ENCODE measurements at regions not wholly inside any gene's neighbourhood (a gene's known extent, or its start where the extent isn't known, plus 50 kb on each side); places are given as distances from the start of the nearest gene placed in this dataset.

DNA sequence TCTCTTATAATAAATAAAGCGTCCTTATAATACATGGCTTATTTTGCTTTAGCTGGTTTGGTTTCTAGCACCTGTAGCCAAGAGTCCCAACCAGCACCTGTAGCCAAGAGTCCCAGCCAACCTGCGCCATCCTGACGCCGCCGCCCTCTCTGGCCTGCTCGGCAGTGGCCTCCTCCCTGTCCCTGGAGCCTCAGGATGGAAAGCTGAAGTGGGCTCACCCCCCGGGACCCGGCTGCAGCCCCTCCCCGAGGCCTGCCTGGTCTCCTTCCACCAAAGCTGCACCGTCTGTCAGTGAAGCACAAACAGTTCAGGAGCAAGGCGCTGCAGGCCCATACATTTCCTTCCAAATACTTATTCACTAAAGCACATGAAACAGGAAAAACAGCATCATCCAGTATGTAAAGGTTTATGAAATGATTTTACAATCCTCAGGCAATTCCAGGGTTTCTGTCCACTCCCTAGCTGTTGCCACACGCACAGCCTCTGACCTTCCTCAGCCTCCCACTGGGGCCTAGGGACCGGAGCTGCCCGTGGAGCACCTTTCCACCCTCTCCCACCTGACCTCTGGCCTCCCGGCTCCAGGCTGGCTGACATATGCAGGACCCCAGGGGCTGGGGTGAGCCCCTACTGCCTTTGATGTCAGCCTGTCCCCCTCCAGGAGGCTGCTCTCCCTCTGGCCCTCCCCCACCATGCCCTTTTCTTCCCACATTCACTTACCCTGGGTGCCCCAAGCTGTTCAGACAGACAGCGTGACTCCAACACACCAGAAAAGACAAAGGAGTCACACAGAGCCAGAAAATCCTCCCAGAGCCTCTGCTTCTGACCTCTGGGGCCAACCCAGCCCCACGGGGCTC lies 149.6 kb upstream of the PPP2R2D start:
- Mint-ChIP-seq H3K4me1 (ENCODE audit: low read depth) (no peaks in the 10 kb centered on the region), H3K4me3 (no peak overlapping the region), H3K9me3 (no peaks in the 10 kb centered on the region), H3K27me3 (ENCODE audit: low read depth) (peaks cover 9% of the 10 kb centered on the region), H3K36me3 (ENCODE audit: insufficient read depth) (no peaks in the 10 kb centered on the region)
- DNase-seq = no peak
- no peak for ATAC-seq

DNA sequence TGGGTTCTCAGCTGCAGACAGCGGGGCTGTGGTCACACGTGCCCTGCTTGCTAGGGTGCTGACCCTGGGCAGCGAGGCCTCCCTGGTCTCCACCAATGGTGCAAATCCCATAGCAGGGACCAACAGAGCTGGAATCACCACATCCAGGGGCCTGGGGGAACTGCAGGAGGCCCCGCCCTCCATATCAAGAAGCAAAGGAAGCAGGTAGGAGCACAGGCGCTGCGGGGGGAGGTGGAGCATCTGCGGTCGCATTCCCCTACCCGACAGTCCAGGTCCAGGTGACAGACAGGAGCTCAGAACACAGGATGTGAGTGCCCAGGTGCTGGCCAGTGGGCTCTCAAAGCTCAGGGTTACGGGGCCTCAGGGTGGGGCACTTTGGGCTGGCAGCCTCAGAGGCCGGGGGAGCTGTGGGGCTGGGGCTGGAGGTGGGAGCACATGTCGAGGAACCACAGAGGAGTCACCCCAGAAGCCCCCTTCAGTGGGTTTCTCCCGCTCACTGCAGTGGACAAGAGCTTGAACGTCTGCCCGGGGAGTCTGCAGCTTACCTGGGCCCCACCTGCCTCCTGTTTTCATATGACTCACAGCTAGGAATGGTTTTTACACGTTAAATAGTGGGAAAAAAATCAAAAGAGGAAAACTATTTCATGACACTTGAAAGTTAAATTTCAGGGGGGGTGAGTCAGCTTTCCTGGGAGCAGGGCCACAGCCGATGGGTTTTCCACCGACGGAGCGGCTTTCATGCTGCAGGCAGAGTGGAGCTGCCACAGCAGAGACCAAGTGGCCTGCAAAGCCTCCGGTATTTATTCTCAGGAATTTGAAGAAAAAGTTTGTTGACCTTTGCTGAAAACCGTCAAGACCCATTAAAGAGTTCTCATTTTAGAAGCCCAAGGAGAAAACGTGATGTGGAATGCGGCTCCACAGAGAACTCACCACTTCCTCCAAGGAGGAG lies 148.7 kb upstream of the PPP2R2D start:
- Mint-ChIP-seq H3K4me3 (no peak overlapping the region), H3K9me3 (no peaks in the 10 kb centered on the region), H3K36me3 (ENCODE audit: insufficient read depth) (no peaks in the 10 kb centered on the region), H3K27me3 (ENCODE audit: low read depth) (peaks cover 9% of the 10 kb centered on the region), H3K4me1 (ENCODE audit: low read depth) (no peaks in the 10 kb centered on the region)
- DNase-seq (no peak), ATAC-seq (no peak)

DNA sequence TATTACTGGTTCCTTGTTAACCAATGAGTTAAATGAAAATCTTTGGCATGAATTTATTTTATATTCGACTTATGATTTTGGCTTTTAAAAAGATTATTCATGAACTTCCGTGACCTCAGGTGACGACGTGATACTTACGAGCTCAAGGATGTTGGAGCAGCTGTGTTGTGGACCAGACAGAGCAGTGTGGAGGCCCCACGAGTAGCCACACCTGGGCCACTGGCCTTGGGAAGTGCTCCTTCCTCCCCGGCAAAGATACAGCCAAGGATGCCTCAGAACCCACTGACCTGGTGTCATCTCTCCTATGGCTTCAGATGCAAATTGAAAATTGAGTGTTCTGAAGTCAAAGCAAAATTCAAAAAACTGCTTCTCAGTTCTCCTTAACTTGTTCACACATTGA lies 147.5 kb upstream of the PPP2R2D start:
- no peak for ATAC-seq
- no peak for DNase-seq
- Mint-ChIP-seq H3K9me3 (no peaks in the 10 kb centered on the region), H3K4me3 (no peak overlapping the region), H3K36me3 (ENCODE audit: insufficient read depth) (no peaks in the 10 kb centered on the region), H3K27me3 (ENCODE audit: low read depth) (peaks cover 9% of the 10 kb centered on the region), H3K4me1 (ENCODE audit: low read depth) (no peaks in the 10 kb centered on the region)

DNA sequence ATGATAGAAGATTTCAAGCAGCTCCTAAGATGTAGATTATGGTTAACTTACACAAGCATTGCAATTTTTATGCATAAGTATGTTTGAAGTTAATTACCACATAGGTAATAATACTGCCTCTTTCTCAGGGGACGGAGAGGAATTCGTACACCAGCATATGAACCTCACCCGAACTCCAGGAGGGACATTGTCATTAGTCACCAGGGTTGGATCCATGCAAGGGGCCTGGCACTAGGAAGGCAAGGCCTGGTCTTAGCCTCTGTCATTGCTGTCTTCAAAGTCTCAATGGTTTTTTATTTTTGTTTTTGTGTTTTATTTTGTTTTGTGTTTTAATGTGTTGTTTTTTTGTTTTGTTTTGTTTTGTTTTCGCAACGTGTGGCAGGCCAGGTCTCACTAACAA lies 145.6 kb upstream of the PPP2R2D start:
- ATAC-seq = no peak
- no peak overlapping the region for H3K4me3 Mint-ChIP-seq

DNA sequence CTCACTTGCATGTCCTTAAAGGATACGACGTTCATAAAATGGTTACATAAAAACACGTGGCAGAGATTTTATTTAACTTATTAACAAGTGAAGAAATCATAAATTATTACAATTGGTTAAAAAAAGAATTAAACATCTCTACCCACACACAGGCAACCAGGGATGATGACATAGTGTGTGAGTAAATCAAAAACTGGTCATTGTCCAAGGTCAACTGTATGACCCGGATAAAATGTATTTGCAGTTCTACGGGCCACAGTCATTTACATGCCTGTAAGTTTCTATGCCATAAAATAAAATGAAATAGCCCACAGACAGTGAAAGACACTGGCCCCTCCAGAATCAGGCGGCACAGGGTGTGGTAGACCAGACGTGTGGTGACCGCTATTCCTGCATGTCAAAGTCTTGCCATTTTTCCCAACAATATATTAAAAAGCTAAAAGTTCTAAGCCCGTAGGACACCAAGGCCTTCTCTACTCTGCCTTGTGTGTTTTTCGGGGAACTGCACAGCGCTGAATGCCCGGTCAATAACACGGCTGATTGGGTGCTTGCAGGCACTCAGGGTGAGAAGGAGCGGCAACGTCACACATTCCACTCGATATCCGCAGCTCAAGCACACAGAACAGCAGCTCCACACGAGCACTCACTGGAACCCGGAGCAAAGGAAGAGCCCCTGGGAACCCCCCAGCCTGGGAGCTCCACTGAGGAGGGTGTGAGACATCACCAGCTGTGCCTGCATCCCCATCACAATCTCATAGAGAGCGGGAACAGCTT lies 143.3 kb upstream of the PPP2R2D start:
- peaks cover 4% of the 10 kb centered on the region for H3K27me3 Mint-ChIP-seq (ENCODE audit: low read depth)
- H3K36me3 Mint-ChIP-seq (ENCODE audit: insufficient read depth) = no peaks in the 10 kb centered on the region
- DNase-seq = no peak
- no peaks in the 10 kb centered on the region for H3K9me3 Mint-ChIP-seq
- H3K4me3 Mint-ChIP-seq = no peak overlapping the region
- H3K4me1 Mint-ChIP-seq (ENCODE audit: low read depth) = no peaks in the 10 kb centered on the region
- ATAC-seq = no peak

More for the DNA sequence above, 145.6 kb upstream of the PPP2R2D start:
- DNase-seq = no peak
- Mint-ChIP-seq H3K36me3 (ENCODE audit: insufficient read depth) (no peaks in the 10 kb centered on the region), H3K9me3 (no peaks in the 10 kb centered on the region), H3K27me3 (ENCODE audit: low read depth) (peaks cover 2% of the 10 kb centered on the region), H3K4me1 (ENCODE audit: low read depth) (no peaks in the 10 kb centered on the region)

DNA sequence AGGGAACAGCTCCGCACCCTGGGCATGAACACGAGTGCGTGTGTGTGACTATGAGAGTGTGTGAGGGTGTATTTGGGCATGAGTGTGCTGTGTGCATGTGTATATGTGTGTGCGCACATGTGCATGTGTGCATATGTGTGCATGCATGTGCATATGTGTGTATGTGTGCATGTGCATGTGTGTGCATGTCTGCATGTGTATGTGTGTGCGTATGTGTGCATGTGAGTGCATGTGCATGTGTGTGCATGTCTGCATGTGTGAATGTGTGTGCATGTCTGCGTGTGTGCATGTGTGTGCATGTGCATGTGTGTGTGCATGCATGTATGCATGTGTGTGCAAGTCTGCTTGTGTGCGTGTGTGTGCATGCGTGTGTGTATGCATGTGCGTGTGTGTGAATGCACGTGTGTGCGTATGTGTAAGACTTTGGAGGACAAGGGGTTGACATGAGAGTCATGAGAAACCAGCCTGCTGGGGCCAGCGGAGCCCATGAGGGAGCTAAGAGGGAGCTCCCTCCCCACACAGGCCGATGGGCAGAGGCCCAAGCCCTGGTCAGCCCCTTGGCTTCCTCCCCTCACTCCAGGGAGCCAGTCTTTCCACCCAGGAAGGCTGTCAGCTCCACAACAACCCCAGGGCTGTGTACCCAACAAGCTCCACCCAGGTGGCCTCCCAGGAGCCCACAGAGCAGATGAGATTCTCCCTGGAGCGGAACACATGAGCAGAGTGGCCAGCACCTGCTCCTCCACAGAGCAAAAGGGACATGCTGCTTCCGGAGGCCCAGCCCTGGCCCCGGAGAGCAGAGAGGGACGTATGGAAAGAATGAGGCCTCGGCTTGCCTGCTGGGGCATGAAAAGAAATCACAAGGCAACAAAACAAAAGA lies 142.5 kb upstream of the PPP2R2D start:
- no peaks in the 10 kb centered on the region for H3K4me1 Mint-ChIP-seq (ENCODE audit: low read depth)
- no peak overlapping the region for H3K4me3 Mint-ChIP-seq
- ATAC-seq (no peak), DNase-seq (no peak)
- peaks cover 4% of the 10 kb centered on the region for H3K27me3 Mint-ChIP-seq (ENCODE audit: low read depth)
- H3K36me3 Mint-ChIP-seq (ENCODE audit: insufficient read depth) = no peaks in the 10 kb centered on the region
- no peaks in the 10 kb centered on the region for H3K9me3 Mint-ChIP-seq

DNA sequence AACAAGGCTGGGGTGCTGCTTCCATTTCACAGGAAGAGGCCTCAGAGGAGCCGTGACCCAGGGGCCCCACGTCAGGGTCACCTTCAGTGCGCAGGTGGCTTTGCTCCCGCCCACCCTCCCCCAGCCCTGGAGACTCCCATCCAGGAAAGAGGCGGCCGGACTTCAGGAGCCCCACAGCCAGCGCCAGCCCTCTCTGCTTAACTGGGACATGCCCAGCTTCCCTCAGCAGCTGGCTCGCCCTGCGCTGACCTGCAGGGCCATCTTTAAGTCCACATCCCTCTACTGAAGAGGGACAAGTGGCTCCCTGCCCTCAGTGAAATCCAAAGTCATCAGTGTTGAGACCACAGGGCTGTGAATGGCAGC lies 141.9 kb upstream of the PPP2R2D start:
- Mint-ChIP-seq H3K9me3 (no peaks in the 10 kb centered on the region), H3K4me3 (no peak overlapping the region), H3K36me3 (ENCODE audit: insufficient read depth) (no peaks in the 10 kb centered on the region), H3K4me1 (ENCODE audit: low read depth) (no peaks in the 10 kb centered on the region), H3K27me3 (ENCODE audit: low read depth) (peaks cover 4% of the 10 kb centered on the region)
- DNase-seq = no peak
- ATAC-seq = no peak

DNA sequence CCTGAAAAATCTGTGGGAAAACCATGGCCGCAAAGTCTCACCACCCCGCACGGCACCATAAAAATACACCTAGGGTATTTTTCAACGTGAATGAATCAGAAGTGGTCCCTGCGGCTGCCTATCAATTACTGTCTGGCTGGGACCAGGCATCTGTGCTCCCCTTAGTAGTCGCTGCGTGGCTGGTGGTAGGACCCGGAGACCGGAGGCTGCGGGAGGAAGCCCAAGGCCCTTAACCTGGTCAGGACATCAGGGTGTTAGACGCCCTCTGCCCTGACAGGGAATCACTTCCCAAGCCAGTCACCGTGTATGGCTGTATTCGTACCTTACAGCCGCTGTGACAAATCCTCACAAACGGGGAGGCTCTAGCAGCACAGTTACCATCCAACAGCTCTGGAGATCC lies 141.5 kb upstream of the PPP2R2D start:
- no peaks in the 10 kb centered on the region for H3K4me1 Mint-ChIP-seq (ENCODE audit: low read depth)
- DNase-seq = no peak
- H3K9me3 Mint-ChIP-seq = no peaks in the 10 kb centered on the region
- peaks cover 4% of the 10 kb centered on the region for H3K27me3 Mint-ChIP-seq (ENCODE audit: low read depth)
- H3K4me3 Mint-ChIP-seq = no peak overlapping the region
- ATAC-seq = no peak
- H3K36me3 Mint-ChIP-seq (ENCODE audit: insufficient read depth) = no peaks in the 10 kb centered on the region

DNA sequence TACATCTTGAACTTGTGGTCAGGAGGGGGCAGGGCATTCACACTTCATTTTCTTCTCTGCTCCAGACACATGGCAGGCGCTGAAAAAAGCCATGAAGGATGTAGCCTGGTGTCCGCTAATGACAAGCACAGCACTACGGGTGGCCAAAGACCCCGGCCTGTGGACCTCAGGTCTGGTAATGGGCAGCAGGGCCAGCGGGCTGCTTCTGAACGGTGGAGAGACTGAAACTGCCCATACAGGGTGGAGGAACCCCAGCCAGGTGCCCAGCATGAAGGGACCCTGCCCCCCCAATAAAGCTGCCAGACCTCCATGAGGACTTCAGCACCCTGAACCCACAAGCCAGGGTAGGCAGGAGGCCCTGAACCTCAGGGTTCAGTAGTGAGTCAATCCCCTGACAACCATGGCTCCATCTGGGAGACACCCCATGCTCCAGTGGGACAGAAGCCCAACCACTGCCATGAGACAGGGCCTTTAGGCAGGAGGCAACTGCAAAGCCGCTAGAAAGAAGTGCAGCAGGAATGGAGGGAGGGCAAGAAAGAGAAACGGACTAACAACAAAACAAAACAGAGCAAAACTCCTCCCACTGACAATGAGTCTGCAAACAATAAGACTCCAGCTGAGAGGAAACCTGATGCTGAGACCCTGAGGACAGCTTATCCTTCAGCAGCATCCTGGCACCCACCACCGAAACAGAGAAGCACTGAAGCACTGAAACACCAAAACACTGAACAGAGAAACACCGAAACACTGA lies 140.2 kb upstream of the PPP2R2D start:
- ATAC-seq = no peak
- no peaks in the 10 kb centered on the region for H3K36me3 Mint-ChIP-seq (ENCODE audit: insufficient read depth)

DNA sequence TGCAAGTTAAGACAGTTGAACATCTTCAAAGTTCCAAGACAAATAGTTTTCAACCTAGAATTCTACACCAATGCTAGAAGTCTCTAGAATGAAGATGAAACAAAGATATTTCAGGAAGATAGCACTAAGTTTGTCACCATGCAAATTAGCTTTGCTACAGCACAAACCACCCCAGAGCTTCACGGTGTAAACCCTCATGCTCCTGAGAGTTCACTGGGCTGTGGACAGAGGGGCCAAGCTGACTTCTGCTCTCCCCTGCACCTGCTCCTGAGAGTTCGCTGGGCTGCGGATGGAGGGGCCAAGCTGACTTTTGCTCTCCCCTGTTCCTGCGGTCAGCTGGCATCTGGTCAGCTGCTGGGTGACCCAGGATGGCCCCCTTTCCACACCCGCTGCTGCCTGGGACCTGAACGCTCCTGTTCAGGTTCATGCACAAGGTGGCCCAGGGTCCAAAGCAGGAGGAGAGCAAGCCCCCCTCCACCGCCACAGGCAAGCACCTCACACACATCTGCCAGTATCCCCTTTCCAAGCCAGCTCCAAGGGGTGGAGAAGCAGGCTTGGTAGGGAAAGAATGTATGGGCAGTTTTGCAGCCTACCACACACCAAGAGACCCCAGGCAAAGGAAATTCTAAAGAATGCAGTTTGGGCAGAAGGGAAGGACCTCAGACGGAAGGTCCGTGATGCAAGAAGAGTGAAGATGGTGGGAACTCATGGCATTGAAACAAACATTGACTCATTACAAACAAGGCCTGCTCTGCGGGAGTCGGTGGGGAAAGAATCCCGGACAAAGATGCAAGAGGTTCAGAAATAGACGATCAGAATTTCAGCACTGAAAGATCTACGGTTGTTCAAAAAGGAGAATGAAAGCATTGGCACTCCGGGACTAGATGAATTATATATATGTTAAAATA lies 137.8 kb upstream of the PPP2R2D start:
- ATAC-seq (no peak), DNase-seq (no peak)
- Mint-ChIP-seq H3K9me3 (no peaks in the 10 kb centered on the region), H3K4me3 (no peak overlapping the region), H3K27me3 (ENCODE audit: low read depth) (peaks cover 4% of the 10 kb centered on the region), H3K36me3 (ENCODE audit: insufficient read depth) (no peaks in the 10 kb centered on the region), H3K4me1 (ENCODE audit: low read depth) (no peaks in the 10 kb centered on the region)

More for the DNA sequence above, 140.2 kb upstream of the PPP2R2D start:
- no peak overlapping the region for H3K4me3 Mint-ChIP-seq
- no peak for DNase-seq
- peaks cover 4% of the 10 kb centered on the region for H3K27me3 Mint-ChIP-seq (ENCODE audit: low read depth)
- H3K4me1 Mint-ChIP-seq (ENCODE audit: low read depth) = no peaks in the 10 kb centered on the region
- H3K9me3 Mint-ChIP-seq = no peaks in the 10 kb centered on the region

DNA sequence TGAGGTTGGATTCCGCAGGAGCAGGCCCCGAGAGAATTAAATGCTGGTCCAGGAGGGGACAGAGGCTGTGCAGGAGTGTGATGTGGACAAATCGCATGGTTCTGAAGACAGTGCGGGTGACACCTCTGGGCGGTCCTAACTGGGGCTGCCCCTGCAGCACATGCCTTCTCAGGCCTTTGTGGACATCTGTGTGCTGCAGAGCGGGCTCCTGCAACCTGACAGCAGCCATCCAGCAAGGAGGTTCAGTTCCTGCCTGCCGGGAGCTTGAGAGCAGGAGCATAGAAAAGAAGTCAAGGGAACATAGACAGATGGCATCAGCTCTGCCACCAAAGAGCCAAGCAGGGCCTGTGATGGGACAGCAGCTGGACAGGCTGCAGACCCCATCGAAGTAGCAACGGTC lies 135.9 kb upstream of the PPP2R2D start:
- Mint-ChIP-seq H3K4me3 (no peak overlapping the region), H3K36me3 (ENCODE audit: insufficient read depth) (no peaks in the 10 kb centered on the region), H3K9me3 (no peaks in the 10 kb centered on the region), H3K4me1 (ENCODE audit: low read depth) (no peaks in the 10 kb centered on the region), H3K27me3 (ENCODE audit: low read depth) (peaks cover 4% of the 10 kb centered on the region)
- ATAC-seq (no peak), DNase-seq (no peak)

DNA sequence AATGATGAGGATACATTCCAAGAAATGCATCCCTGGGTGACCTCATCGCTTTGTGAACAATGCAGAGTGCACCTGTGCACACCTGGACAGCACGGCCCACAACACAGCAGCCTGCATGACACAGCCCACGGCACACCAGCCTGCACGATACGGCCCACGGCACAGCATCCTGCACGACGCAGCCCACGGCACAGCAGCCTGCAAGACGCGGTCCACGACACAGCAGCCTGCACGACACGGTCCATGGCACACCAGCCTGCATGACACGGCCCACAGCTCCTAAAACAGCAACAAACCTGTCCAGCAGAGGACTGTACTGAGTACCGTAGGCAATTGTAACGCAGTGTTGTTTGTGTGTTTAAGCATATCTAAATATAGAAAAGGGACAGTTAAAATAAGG lies 134.7 kb upstream of the PPP2R2D start:
- no peaks in the 10 kb centered on the region for H3K36me3 Mint-ChIP-seq (ENCODE audit: insufficient read depth)
- H3K4me3 Mint-ChIP-seq = no peak overlapping the region
- DNase-seq (no peak), ATAC-seq (no peak)
- no peaks in the 10 kb centered on the region for H3K9me3 Mint-ChIP-seq
- H3K4me1 Mint-ChIP-seq (ENCODE audit: low read depth) = no peaks in the 10 kb centered on the region
- H3K27me3 Mint-ChIP-seq (ENCODE audit: low read depth) = peaks cover 3% of the 10 kb centered on the region
